ENCODE measurements at regions not wholly inside any gene's neighbourhood (a gene's known extent, or its start where the extent isn't known, plus 50 kb on each side); places are given as distances from the start of the nearest gene placed in this dataset.

DNA sequence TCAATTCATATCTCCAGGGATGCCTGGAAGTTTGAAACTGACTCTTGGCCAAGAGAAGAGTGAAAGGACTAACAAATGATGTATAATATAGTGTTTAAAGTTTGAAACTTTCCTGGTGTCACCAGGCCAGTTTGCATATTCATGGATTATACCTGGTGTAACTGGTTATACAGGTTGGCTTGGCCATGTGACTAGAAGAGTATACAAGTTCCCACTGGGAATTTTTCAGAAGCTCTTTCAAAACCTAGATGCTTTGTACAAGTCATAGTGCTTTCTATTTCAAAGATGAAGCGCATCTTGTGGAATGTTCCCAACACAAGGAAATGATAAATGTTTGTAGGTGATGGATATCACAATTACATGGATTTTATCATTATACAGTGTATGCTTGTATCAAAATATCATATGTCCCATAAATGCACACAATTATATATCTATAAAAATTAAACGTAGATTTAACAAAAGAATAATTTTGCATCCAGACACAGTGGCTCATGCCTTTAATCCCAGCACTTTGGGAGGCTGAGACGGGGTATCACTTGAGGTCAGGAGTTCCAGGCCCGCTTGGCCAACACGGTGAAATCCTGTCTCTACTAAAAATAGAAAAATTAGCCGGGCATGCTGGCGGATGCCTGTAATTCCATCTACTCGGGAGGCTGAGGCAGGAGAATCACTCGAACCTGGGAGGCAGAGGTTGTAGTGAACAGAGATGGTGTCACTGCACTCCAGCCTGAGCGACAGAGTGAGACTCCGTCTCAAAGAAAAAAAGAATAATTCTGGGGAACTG lies 1420.2 kb downstream of the GRIK2 start:
- peaks cover 3% of the 10 kb centered on the region for H3K9me3 ChIP-seq (replicated peaks; ENCODE audit: control insufficient read depth, insufficient read depth, low read length)
- intact Hi-C loops (cut with micrococcal nuclease): no loop called here
- H3K9ac ChIP-seq (replicated peaks; ENCODE audit: extremely low read depth, insufficient read depth, low read length): no peak overlapping the region
- no peak overlapping the region for H3K4me2 ChIP-seq (ENCODE audit: insufficient read depth, low read length)
- H2AFZ ChIP-seq (ENCODE audit: low read depth, low read length): no peak overlapping the region
- BruUV-seq (replicated peaks): no TSS peak
- no peaks in the 10 kb centered on the region for H4K20me1 ChIP-seq (replicated peaks; ENCODE audit: control insufficient read depth, extremely low read depth, insufficient read depth, low read length)
- POLR2A ChIA-PET: no interaction called here
- H3K4me3 ChIP-seq (replicated peaks in 1 of 3; ENCODE audit: insufficient read depth in 1 of 3, low read depth in 1 of 3, low read length in 3 of 3): no peak overlapping the region
- no peaks in the 10 kb centered on the region for H3K4me1 ChIP-seq (ENCODE audit: control insufficient read depth, extremely low read depth, insufficient read depth, low read length)
- no peaks in the 10 kb centered on the region for H3K79me2 ChIP-seq (ENCODE audit: control insufficient read depth, insufficient read depth, low read length)
- H3K27ac ChIP-seq (ENCODE audit: insufficient read depth, low read depth, low read length): no peak overlapping the region
- DNase-seq (ENCODE audit: low read depth, low spot score) (no peak), FAIRE-seq (no peak)
- H3K27me3 ChIP-seq (ENCODE audit: control insufficient read depth in 2 of 2, insufficient read depth in 2 of 2, low read length in 2 of 2): no peaks in the 10 kb centered on the region
- H3K9me1 ChIP-seq (replicated peaks; ENCODE audit: control insufficient read depth, extremely low read depth, insufficient read depth, low read length): no peaks in the 10 kb centered on the region
- no peaks in the 10 kb centered on the region for H3K36me3 ChIP-seq (ENCODE audit: control insufficient read depth in 2 of 2, extremely low read depth in 1 of 2, insufficient read depth in 2 of 2, low read length in 2 of 2)
- dilution Hi-C loops (cut with MboI; ENCODE audit: extremely low pct_ligation_motif_present, low sequenced_read_pairs): no loop called here
- CTCF ChIA-PET: no interaction called here
- no peak for TF ChIP-seq EZH2 (IDR thresholded peaks at IDR 0.05; ENCODE audit: borderline replicate concordance, low read depth, low read length, severe bottlenecking)
- no peak for TF ChIP-seq POLR2AphosphoS5 (IDR thresholded peaks at IDR 0.05; ENCODE audit: insufficient read depth, low read depth, low read length)
- TF ChIP-seq, protein P1, sequence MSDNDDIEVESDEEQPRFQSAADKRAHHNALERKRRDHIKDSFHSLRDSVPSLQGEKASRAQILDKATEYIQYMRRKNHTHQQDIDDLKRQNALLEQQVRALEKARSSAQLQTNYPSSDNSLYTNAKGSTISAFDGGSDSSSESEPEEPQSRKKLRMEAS (IDR thresholded peaks at IDR 0.05; ENCODE audit: insufficient read depth, insufficient read length): no peak
- TF ChIP-seq POLR2A (IDR thresholded peaks at IDR 0.05; ENCODE audit: low read depth, low read length): no peak
- TF ChIP-seq, protein P2, sequence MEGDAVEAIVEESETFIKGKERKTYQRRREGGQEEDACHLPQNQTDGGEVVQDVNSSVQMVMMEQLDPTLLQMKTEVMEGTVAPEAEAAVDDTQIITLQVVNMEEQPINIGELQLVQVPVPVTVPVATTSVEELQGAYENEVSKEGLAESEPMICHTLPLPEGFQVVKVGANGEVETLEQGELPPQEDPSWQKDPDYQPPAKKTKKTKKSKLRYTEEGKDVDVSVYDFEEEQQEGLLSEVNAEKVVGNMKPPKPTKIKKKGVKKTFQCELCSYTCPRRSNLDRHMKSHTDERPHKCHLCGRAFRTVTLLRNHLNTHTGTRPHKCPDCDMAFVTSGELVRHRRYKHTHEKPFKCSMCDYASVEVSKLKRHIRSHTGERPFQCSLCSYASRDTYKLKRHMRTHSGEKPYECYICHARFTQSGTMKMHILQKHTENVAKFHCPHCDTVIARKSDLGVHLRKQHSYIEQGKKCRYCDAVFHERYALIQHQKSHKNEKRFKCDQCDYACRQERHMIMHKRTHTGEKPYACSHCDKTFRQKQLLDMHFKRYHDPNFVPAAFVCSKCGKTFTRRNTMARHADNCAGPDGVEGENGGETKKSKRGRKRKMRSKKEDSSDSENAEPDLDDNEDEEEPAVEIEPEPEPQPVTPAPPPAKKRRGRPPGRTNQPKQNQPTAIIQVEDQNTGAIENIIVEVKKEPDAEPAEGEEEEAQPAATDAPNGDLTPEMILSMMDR (IDR thresholded peaks at IDR 0.05; ENCODE audit: extremely low read depth in 1 of 2, insufficient read depth in 1 of 2, low read depth in 1 of 2, low read length in 2 of 2): no peak
- no peak for TF ChIP-seq FOS (IDR thresholded peaks at IDR 0.05; ENCODE audit: borderline replicate concordance, insufficient read depth, low read length)
- TF ChIP-seq MYC (IDR thresholded peaks at IDR 0.05; ENCODE audit: low read depth, low read length): no peak
- TF ChIP-seq GATA2 (IDR thresholded peaks at IDR 0.05; ENCODE audit: insufficient read depth, insufficient read length, low read depth, low read length): no peak
- TF ChIP-seq JUN (IDR thresholded peaks at IDR 0.05; ENCODE audit: borderline replicate concordance, insufficient read depth, insufficient read length, low read depth): no peak

All from endothelial cell of umbilical vein (primary cell).